GM23248 (cell line): ENCODE measurements at regions not wholly inside any gene's neighbourhood (a gene's known extent, or its start where the extent isn't known, plus 50 kb on each side); places are given as distances from the start of the nearest gene placed in this dataset.

Experiments
- EZH2 ChIP-seq: fragments of 200-600 bp; sonication (generic); IDR thresholded peaks from 2 replicates; pipeline ENCODE4 v1.6.1; 2018; ENCODE audit warnings: antibody characterized with exemption, mild to moderate bottlenecking; ENCODE audit not compliant: insufficient read depth, poor library complexity, severe bottlenecking
- EZH2phosphoT487 ChIP-seq: fragments of 200-600 bp; sonication (generic); IDR thresholded peaks from 2 replicates; pipeline ENCODE4 v1.6.1; 2018; ENCODE audit warnings: antibody characterized with exemption, moderate library complexity, mild to moderate bottlenecking, low read depth; ENCODE audit not compliant: insufficient read depth

DNA sequence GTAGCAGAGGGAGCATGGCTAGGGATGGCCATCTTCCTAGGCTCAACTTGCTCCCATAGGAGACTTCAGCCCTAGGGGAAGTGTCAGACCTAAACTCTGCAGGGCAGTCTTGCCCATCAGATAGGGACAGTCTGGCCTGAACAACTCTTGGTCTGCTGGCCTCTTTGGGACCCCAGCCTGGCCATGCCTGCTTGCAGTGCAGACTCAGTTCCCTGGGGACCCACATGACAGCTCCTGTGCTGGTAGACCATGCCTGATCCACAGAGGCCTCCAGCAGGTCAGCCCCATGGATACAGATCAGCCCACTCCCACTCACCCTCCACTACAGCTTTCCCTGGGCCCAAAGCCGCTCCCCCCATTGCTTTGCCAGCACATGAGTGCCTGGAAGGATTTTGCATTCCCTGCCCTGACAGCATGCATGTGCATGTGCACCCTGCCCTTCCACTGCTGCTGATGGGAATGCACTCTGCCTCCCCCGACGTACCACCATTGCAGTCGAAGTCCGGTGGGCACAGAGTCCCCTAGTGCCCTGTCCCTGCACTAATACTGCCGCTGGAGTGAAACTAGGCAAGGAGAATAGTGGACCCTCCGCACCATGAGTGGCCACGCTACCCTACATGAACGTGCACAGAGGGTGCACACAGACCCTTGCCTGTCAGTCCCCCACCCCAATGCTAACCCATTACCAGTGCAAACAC is 841.4 kb downstream of the FSCB start:
- TF ChIP-seq EZH2: no peak
- TF ChIP-seq EZH2phosphoT487: no peak
